ENCODE measurements at regions not wholly inside any gene's neighbourhood (a gene's known extent, or its start where the extent isn't known, plus 50 kb on each side); places are given as distances from the start of the nearest gene placed in this dataset.

DNA sequence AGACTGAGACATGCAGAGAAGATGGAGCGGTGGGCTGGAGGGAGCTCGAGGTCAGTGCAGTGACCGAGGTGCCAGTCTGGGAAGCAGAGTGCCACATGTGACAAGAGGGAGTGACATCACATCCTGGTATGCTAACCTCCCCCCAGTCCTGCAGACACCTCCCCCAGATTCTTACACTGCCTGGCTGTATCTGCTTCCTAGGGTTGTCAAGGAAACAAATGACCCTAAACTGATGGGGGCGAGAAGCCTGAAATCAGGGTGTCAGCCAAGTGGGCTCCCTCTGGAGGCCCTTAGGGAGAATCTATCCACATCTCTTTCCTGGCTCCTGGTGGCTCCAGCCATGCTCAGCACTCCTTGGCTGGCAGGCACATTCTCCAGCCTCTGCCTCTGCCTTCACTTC, 316.1 kb upstream of the ZMIZ1 start:
- TF ChIP-seq, protein P1, sequence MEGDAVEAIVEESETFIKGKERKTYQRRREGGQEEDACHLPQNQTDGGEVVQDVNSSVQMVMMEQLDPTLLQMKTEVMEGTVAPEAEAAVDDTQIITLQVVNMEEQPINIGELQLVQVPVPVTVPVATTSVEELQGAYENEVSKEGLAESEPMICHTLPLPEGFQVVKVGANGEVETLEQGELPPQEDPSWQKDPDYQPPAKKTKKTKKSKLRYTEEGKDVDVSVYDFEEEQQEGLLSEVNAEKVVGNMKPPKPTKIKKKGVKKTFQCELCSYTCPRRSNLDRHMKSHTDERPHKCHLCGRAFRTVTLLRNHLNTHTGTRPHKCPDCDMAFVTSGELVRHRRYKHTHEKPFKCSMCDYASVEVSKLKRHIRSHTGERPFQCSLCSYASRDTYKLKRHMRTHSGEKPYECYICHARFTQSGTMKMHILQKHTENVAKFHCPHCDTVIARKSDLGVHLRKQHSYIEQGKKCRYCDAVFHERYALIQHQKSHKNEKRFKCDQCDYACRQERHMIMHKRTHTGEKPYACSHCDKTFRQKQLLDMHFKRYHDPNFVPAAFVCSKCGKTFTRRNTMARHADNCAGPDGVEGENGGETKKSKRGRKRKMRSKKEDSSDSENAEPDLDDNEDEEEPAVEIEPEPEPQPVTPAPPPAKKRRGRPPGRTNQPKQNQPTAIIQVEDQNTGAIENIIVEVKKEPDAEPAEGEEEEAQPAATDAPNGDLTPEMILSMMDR (IDR thresholded peaks at IDR 0.05): no peak
- no peak for TF ChIP-seq EP300 (IDR thresholded peaks at IDR 0.05)

Measured in tibial nerve (tissue), 4 donors.